ENCODE measurements at regions not wholly inside any gene's neighbourhood (a gene's known extent, or its start where the extent isn't known, plus 50 kb on each side); places are given as distances from the start of the nearest gene placed in this dataset.

GRCh38 chr2:19709553-19709952, 192.2 kb downstream of the TTC32 start:
- TF ChIP-seq HNRNPK (IDR thresholded peaks at IDR 0.05; ENCODE audit: low read depth, low read length, poor library complexity, severe bottlenecking) (no peak), POLR2AphosphoS5 (IDR thresholded peaks at IDR 0.05; ENCODE audit: low read depth, low read length) (no peak), SNAPC5 (CRISPR knock-in tag; IDR thresholded peaks at IDR 0.05; ENCODE audit: borderline replicate concordance) (no peak), EP300 (IDR thresholded peaks at IDR 0.05; ENCODE audit: low read depth in 2 of 2, low read length in 2 of 2) (no peak), EP300 (CRISPR knock-in tag; IDR thresholded peaks at IDR 0.05; ENCODE audit: borderline replicate concordance) (no peak), ATF6 (CRISPR knock-in tag; conservative IDR thresholded peaks at IDR 0.05) (no peak), KAT8 (CRISPR knock-in tag; IDR thresholded peaks at IDR 0.05) (no peak), SIN3A (IDR thresholded peaks at IDR 0.05; ENCODE audit: borderline replicate concordance, low read depth, low read length) (no peak)

Measured in HepG2 (cell line).